ENCODE measurements at regions not wholly inside any gene's neighbourhood (a gene's known extent, or its start where the extent isn't known, plus 50 kb on each side); places are given as distances from the start of the nearest gene placed in this dataset.

GRCh38 chr9:82127465-82127864, 138.9 kb downstream of the SPATA31D1 start:
- WGBS (ENCODE audit: insufficient coverage), result no CpG with 5 or more reads among the region's 2 CpGs
- no peak overlapping the region for H3K4me2 ChIP-seq (replicated peaks; ENCODE audit: extremely low read depth, low read length, poor library complexity, severe bottlenecking)
- H3K27me3 Mint-ChIP-seq (ENCODE audit: low read depth in 3 of 3), result no peaks in the 10 kb centered on the region
- no peaks in the 10 kb centered on the region for H3K79me2 ChIP-seq (ENCODE audit: insufficient read depth, low read length)
- H3K4me3 ChIP-seq (replicated peaks in 1 of 3; ENCODE audit: low read depth in 2 of 3, low read length in 3 of 3), result no peak overlapping the region
- no peak overlapping the region for H2AFZ ChIP-seq (ENCODE audit: insufficient read depth, low read depth, low read length, poor library complexity, severe bottlenecking)
- H3K36me3 ChIP-seq (replicated peaks in 1 of 2; ENCODE audit: control insufficient read depth in 1 of 2, insufficient read depth in 2 of 2, low read length in 2 of 2), result no peaks in the 10 kb centered on the region
- H3K4me3 Mint-ChIP-seq, result no peak overlapping the region
- no peaks in the 10 kb centered on the region for H4K20me1 ChIP-seq (ENCODE audit: insufficient read depth, low read length)
- no peaks in the 10 kb centered on the region for H3K27me3 ChIP-seq (ENCODE audit: control insufficient read depth in 2 of 2, insufficient read depth in 2 of 2, low read length in 2 of 2)
- no peaks in the 10 kb centered on the region for H3K4me1 ChIP-seq (ENCODE audit: control insufficient read depth in 1 of 2, insufficient read depth in 2 of 2, low read length in 2 of 2)
- TF ChIP-seq, protein P1, sequence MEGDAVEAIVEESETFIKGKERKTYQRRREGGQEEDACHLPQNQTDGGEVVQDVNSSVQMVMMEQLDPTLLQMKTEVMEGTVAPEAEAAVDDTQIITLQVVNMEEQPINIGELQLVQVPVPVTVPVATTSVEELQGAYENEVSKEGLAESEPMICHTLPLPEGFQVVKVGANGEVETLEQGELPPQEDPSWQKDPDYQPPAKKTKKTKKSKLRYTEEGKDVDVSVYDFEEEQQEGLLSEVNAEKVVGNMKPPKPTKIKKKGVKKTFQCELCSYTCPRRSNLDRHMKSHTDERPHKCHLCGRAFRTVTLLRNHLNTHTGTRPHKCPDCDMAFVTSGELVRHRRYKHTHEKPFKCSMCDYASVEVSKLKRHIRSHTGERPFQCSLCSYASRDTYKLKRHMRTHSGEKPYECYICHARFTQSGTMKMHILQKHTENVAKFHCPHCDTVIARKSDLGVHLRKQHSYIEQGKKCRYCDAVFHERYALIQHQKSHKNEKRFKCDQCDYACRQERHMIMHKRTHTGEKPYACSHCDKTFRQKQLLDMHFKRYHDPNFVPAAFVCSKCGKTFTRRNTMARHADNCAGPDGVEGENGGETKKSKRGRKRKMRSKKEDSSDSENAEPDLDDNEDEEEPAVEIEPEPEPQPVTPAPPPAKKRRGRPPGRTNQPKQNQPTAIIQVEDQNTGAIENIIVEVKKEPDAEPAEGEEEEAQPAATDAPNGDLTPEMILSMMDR (IDR thresholded peaks at IDR 0.05), result no peak
- H3K27ac ChIP-seq (ENCODE audit: low read depth in 1 of 2, low read length in 2 of 2), result no peak overlapping the region
- DNase-seq, result no peak
- no peaks in the 10 kb centered on the region for H3K4me1 Mint-ChIP-seq
- H3K36me3 Mint-ChIP-seq, result no peaks in the 10 kb centered on the region
- H3K9ac ChIP-seq (ENCODE audit: insufficient read depth, low read length, poor library complexity, severe bottlenecking), result no peak overlapping the region
- H3K27ac Mint-ChIP-seq, result no peak overlapping the region
- H3K9me3 Mint-ChIP-seq, result peaks cover 0 to 5% (median 0%) of the 10 kb centered on the region in 7 donors
- H3K9me3 ChIP-seq (replicated peaks in 1 of 2; ENCODE audit: control insufficient read depth in 1 of 2, insufficient read depth in 1 of 2, low read length in 2 of 2), result no peaks in the 10 kb centered on the region
- intact Hi-C loops (cut with micrococcal nuclease), result no loop called here

DNA sequence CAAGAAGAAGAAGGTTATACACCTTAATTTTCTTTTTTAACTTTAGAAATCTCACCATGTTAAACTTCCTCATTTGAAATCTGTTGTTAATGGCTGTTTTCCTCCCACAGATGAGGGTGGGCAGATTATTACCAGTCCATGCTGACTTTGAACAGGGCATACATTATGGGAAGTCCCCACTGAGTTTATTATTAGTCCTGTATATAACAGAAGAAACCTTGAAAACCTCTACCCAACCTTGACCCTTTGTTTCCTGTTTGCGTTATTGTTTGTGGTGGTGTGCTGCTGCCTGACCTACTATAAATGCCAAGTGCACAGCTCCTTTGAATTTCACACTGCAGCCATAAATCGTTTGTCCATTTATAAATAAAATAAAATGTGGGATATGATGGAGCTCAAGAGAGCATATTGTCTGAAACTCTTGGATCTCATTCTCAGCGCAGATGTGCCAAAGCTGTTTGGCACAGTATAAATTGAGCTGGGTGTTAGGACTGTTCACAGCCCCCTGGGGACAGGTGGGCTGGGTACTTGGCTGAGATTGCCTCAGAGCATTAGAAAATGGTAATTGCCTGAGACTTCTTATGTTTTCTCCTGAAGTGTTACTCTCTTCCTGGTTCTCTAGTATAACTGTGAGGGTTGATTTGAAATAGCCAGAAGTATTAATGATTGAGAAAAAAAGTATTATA, 139.6 kb downstream of the SPATA31D1 start:
- Histone ChIP-seq H3K4me2 (replicated peaks; ENCODE audit: extremely low read depth, low read length, poor library complexity, severe bottlenecking) (no peak overlapping the region), H3K4me3 (replicated peaks in 1 of 3; ENCODE audit: low read depth in 2 of 3, low read length in 3 of 3) (no peak overlapping the region), H4K20me1 (ENCODE audit: insufficient read depth, low read length) (no peaks in the 10 kb centered on the region), H3K36me3 (replicated peaks in 1 of 2; ENCODE audit: control insufficient read depth in 1 of 2, insufficient read depth in 2 of 2, low read length in 2 of 2) (no peaks in the 10 kb centered on the region), H3K4me1 (ENCODE audit: control insufficient read depth in 1 of 2, insufficient read depth in 2 of 2, low read length in 2 of 2) (no peaks in the 10 kb centered on the region), H3K9me3 (replicated peaks in 1 of 2; ENCODE audit: control insufficient read depth in 1 of 2, insufficient read depth in 1 of 2, low read length in 2 of 2) (no peaks in the 10 kb centered on the region), H3K27me3 (ENCODE audit: control insufficient read depth in 2 of 2, insufficient read depth in 2 of 2, low read length in 2 of 2) (no peaks in the 10 kb centered on the region), H3K9ac (ENCODE audit: insufficient read depth, low read length, poor library complexity, severe bottlenecking) (no peak overlapping the region), H3K79me2 (ENCODE audit: insufficient read depth, low read length) (no peaks in the 10 kb centered on the region), H2AFZ (ENCODE audit: insufficient read depth, low read depth, low read length, poor library complexity, severe bottlenecking) (no peak overlapping the region), H3K27ac (ENCODE audit: low read depth in 1 of 2, low read length in 2 of 2) (no peak overlapping the region)
- TF ChIP-seq, protein P1 (IDR thresholded peaks at IDR 0.05), result no peak
- DNase-seq, result no peak
- no peaks in the 10 kb centered on the region for H3K36me3 Mint-ChIP-seq
- intact Hi-C loops (cut with micrococcal nuclease), result no loop called here
- peaks cover 0 to 5% (median 0%) of the 10 kb centered on the region in 7 donors for H3K9me3 Mint-ChIP-seq
- 86% methylated on average over 1 of the region's 3 CpGs for WGBS (ENCODE audit: insufficient coverage)
- H3K27me3 Mint-ChIP-seq (ENCODE audit: low read depth in 3 of 3), result no peaks in the 10 kb centered on the region
- H3K27ac Mint-ChIP-seq, result peak overlapping the region in 1 of 7 donors; percentile 25
- no peaks in the 10 kb centered on the region for H3K4me1 Mint-ChIP-seq
- H3K4me3 Mint-ChIP-seq, result no peak overlapping the region

Data from CD14-positive monocyte (primary cell).